PC-3 (cell line): ENCODE measurements at regions not wholly inside any gene's neighbourhood (a gene's known extent, or its start where the extent isn't known, plus 50 kb on each side); places are given as distances from the start of the nearest gene placed in this dataset.

Experiments used
- ATAC-seq: fragments of 200-7000 bp; cut with Tn5 transposase; 2 replicates; pipeline ENCODE4 v1.9.1; 2020; ENCODE audit warnings: mild to moderate bottlenecking, moderate library complexity
- BruUV-seq: library from RNA; stranded (reverse); fragments of 400-500 nt; replicated peaks from 2 replicates; lab custom pipeline; 2021; lab: Mats Ljungman, UMichigan
- CTCF ChIA-PET: fragments of 300-600 bp; sonication (Branson Sonifier 250); formaldehyde crosslinking; loops from one replicate; lab custom pipeline; 2022; ENCODE audit warnings: antibody characterized with exemption; lab: Charles Lee
- POLR2A ChIA-PET: fragments of 300-600 bp; sonication (Branson Sonifier 250); formaldehyde crosslinking; loops from one replicate; lab custom pipeline; 2022; ENCODE audit warnings: antibody characterized with exemption; ENCODE audit not compliant: unreplicated experiment; lab: Charles Lee
- DNase-seq: peaks from one replicate; pipeline ENCODE4 v3.0.0-alpha.2; 2015
- H2AFZ ChIP-seq: fragments of 300-600 bp; sonication (generic); 2 replicates; pipeline ENCODE4 v1.6.0; 2016; ENCODE audit warnings: antibody characterized with exemption, low read length
- H3F3A ChIP-seq: fragments of 300-600 bp; sonication (generic); one replicate; pipeline ENCODE4 v1.6.0; 2017; ENCODE audit warnings: antibody characterized with exemption, low read length, control low read depth, mild to moderate bottlenecking; ENCODE audit not compliant: unreplicated experiment
- H3K27ac ChIP-seq: fragments of 300-600 bp; sonication (generic); 2 replicates; pipeline ENCODE4 v1.5.1; 2016; ENCODE audit warnings: mild to moderate bottlenecking, low read length
- H3K27me3 ChIP-seq: fragments of 300-600 bp; sonication (generic); 2 replicates; pipeline ENCODE4 v1.6.1; 2016; ENCODE audit warnings: low read length, mixed read lengths
- H3K36me3 ChIP-seq: fragments of 300-600 bp; sonication (generic); 2 replicates; pipeline ENCODE4 v1.6.1; 2016; ENCODE audit warnings: low read depth, mixed run types, low read length, mixed read lengths
- H3K4me1 ChIP-seq: fragments of 300-600 bp; sonication (generic); 2 replicates; pipeline ENCODE4 v1.5.1; 2016; ENCODE audit warnings: low read length; ENCODE audit not compliant: insufficient read depth
- H3K4me2 ChIP-seq: fragments of 300-600 bp; sonication (generic); 2 replicates; pipeline ENCODE4 v1.6.0; 2016; ENCODE audit warnings: low read length
- H3K4me3 ChIP-seq: fragments of 300-600 bp; sonication (generic); 2 replicates; pipeline ENCODE4 v1.5.1; 2016; ENCODE audit warnings: mild to moderate bottlenecking, low read length, mixed read lengths
- H3K79me2 ChIP-seq: fragments of 300-600 bp; sonication (generic); 2 replicates; pipeline ENCODE4 v1.6.1; 2017; ENCODE audit warnings: low read length, mixed read lengths
- H3K9ac ChIP-seq: fragments of 300-600 bp; sonication (generic); 2 replicates; pipeline ENCODE4 v1.6.0; 2016; ENCODE audit warnings: mild to moderate bottlenecking, low read length
- H3K9me2 ChIP-seq: fragments of 300-600 bp; sonication (generic); replicated peaks from 2 replicates; pipeline ENCODE4 v1.6.1; 2016; ENCODE audit warnings: mixed run types, low read length, mixed read lengths
- H3K9me3 ChIP-seq: fragments of 300-600 bp; sonication (generic); 2 replicates; pipeline ENCODE4 v1.6.1; 2016; ENCODE audit warnings: low read length, mixed read lengths
- H4K20me1 ChIP-seq: fragments of 300-600 bp; sonication (generic); 2 replicates; pipeline ENCODE4 v1.6.1; 2016; ENCODE audit warnings: low read length, mixed read lengths
- CTCF ChIP-seq: fragments of 300-600 bp; sonication (generic); conservative IDR thresholded peaks from 2 replicates; pipeline ENCODE4 v1.5.1; 2017; ENCODE audit warnings: antibody characterized with exemption, low read depth, mild to moderate bottlenecking, low read length
- EZH2 ChIP-seq: fragments of 300-600 bp; sonication (generic); IDR thresholded peaks from one replicate; pipeline ENCODE4 v1.6.1; 2017; ENCODE audit warnings: antibody characterized with exemption, mild to moderate bottlenecking, low read length; ENCODE audit not compliant: unreplicated experiment
- EZH2phosphoT487 ChIP-seq: fragments of 300-600 bp; sonication (generic); IDR thresholded peaks from 2 replicates; pipeline ENCODE4 v1.6.1; 2018; ENCODE audit warnings: mild to moderate bottlenecking, antibody characterized with exemption, low read length, borderline replicate concordance
- intact Hi-C: fragments of 100-400 bp; cut with micrococcal nuclease; formaldehyde crosslinking; loops from 2 replicates; pipeline ENCODE4 v1.9.0; 2023

DNA sequence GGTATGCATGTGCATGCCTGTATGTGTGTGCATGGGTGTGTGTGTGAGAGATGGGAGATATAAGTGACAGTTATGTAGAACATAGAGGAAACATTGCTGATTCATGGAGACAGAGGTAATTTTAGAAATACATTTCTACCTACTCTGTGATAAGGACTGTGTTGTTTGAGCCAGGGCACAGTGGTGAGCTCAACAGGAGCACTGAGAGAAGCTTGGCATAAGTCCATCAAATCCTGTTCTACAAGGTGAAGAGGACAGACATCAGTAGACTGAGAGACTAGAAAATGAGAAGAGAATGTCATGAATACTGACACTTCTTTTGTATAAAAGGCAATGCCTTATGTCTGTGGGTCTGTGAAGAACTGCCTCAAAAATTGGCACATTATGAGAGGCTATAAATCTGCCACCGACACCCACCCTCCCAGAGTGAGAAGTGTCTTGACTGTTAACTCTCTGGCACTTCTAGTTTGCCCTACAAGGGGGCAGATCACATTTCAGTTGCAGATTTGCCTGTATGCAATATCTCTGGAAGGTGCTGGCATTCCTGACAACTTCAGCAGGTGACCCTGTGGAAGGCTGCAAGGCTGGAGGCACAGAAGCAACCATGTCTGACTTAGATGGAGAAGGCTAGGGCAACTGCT is 962.3 kb upstream of the NRXN1 start:
- ATAC-seq (no peak), DNase-seq (peak; percentile 35)
- ChIA-PET CTCF (no interaction called here), POLR2A (no interaction called here)
- Histone ChIP-seq H3K9ac (no peak overlapping the region), H3K36me3 (no peaks in the 10 kb centered on the region), H3K9me2 (no peaks in the 10 kb centered on the region), H3K27ac (no peak overlapping the region), H3K4me3 (no peak overlapping the region), H3K27me3 (no peaks in the 10 kb centered on the region), H3K79me2 (no peaks in the 10 kb centered on the region), H3K4me1 (peaks cover 13% of the 10 kb centered on the region), H4K20me1 (no peaks in the 10 kb centered on the region), H3K9me3 (no peaks in the 10 kb centered on the region), H3F3A (no peaks in the 10 kb centered on the region), H3K4me2 (no peak overlapping the region), H2AFZ (no peak overlapping the region)
- TF ChIP-seq EZH2phosphoT487 (no peak), CTCF (no peak), EZH2 (no peak)
- no TSS peak for BruUV-seq
- intact Hi-C loops = loop anchor here (2.0 kb wide), 1 partner anchor 181 kb away; no protein-coding TSS in a partner anchor

- H4K20me1 ChIP-seq = no peaks in the 10 kb centered on the region
- CTCF ChIA-PET = no interaction called here
- no peaks in the 10 kb centered on the region for H3K27me3 ChIP-seq
- no peaks in the 10 kb centered on the region for H3K9me2 ChIP-seq
- no peaks in the 10 kb centered on the region for H3K79me2 ChIP-seq
- H3K36me3 ChIP-seq = no peaks in the 10 kb centered on the region
- peaks cover 8% of the 10 kb centered on the region for H3K4me1 ChIP-seq
- no peak overlapping the region for H3K4me3 ChIP-seq
- H3K27ac ChIP-seq = no peak overlapping the region
- no peaks in the 10 kb centered on the region for H3F3A ChIP-seq
- H3K4me2 ChIP-seq = no peak overlapping the region
- intact Hi-C loops = no loop called here
- no peak overlapping the region for H3K9ac ChIP-seq
- DNase-seq (no peak), ATAC-seq (no peak)
- H2AFZ ChIP-seq = no peak overlapping the region
- H3K9me3 ChIP-seq = no peaks in the 10 kb centered on the region
- BruUV-seq = no TSS peak
- TF ChIP-seq EZH2phosphoT487 = no peak
- no peak for TF ChIP-seq EZH2
- no peak for TF ChIP-seq CTCF
- POLR2A ChIA-PET = no interaction called here
These were observed 958.8 kb upstream of the NRXN1 start for GRCh38 chr2:51990684-51991083.

GRCh38 chr2:51986101-51986500 is 954.2 kb upstream of the NRXN1 start:
- no peaks in the 10 kb centered on the region for H3K9me3 ChIP-seq
- no peaks in the 10 kb centered on the region for H3K4me1 ChIP-seq
- ChIA-PET CTCF (no interaction called here), POLR2A (no interaction called here)
- no peak overlapping the region for H2AFZ ChIP-seq
- H3F3A ChIP-seq = no peaks in the 10 kb centered on the region
- no peak overlapping the region for H3K4me2 ChIP-seq
- H3K9me2 ChIP-seq = no peaks in the 10 kb centered on the region
- intact Hi-C loops = no loop called here
- no TSS peak for BruUV-seq
- no peak overlapping the region for H3K27ac ChIP-seq
- H3K4me3 ChIP-seq = no peak overlapping the region
- DNase-seq = no peak
- TF ChIP-seq EZH2phosphoT487 = no peak
- TF ChIP-seq CTCF = no peak
- no peak for TF ChIP-seq EZH2
- H3K9ac ChIP-seq = no peak overlapping the region
- H3K27me3 ChIP-seq = no peaks in the 10 kb centered on the region
- H3K36me3 ChIP-seq = no peaks in the 10 kb centered on the region
- no peaks in the 10 kb centered on the region for H3K79me2 ChIP-seq
- ATAC-seq = no peak
- no peaks in the 10 kb centered on the region for H4K20me1 ChIP-seq
